WERI-Rb-1 (cell line): ENCODE measurements at regions not wholly inside any gene's neighbourhood (a gene's known extent, or its start where the extent isn't known, plus 50 kb on each side); places are given as distances from the start of the nearest gene placed in this dataset.

Experiments
- DNase-seq: peaks from one replicate; pipeline ENCODE4 v3.0.0-alpha.2; 2020
- H3K27ac ChIP-seq: fragments of 250-450 bp; sonication (Bioruptor Pico); 2 replicates; pipeline ENCODE4 v1.5.1; 2020; ENCODE audit warnings: mild to moderate bottlenecking, moderate library complexity
- H3K27me3 ChIP-seq: fragments of 250-450 bp; sonication (Bioruptor Pico); 2 replicates; pipeline ENCODE4 v1.5.1; 2021; ENCODE audit warnings: mild to moderate bottlenecking, low read depth, moderate library complexity; ENCODE audit not compliant: insufficient read depth, severe bottlenecking
- H3K36me3 ChIP-seq: fragments of 250-450 bp; sonication (Bioruptor Pico); 2 replicates; pipeline ENCODE4 v1.5.1; 2020; ENCODE audit warnings: mild to moderate bottlenecking, moderate library complexity
- H3K4me3 ChIP-seq: 2 replicates; pipeline ENCODE4 v1.5.1; 2011; ENCODE audit warnings: low read depth, mild to moderate bottlenecking, control low read depth, low read length
- H3K9me3 ChIP-seq: fragments of 250-450 bp; sonication (Bioruptor Pico); 2 replicates; pipeline ENCODE4 v1.5.1; 2021; ENCODE audit warnings: mild to moderate bottlenecking, moderate library complexity; ENCODE audit not compliant: severe bottlenecking
- CTCF ChIP-seq: IDR thresholded peaks from 2 replicates; pipeline ENCODE4 v1.5.1; 2011; ENCODE audit warnings: low read depth, mild to moderate bottlenecking, control low read depth, inconsistent platforms, low read length

GRCh38 chr2:184336688-184337087 lies 261.6 kb upstream of the ZNF804A start:
- Histone ChIP-seq H3K9me3 (no peaks in the 10 kb centered on the region), H3K4me3 (no peak overlapping the region), H3K27ac (no peak overlapping the region), H3K36me3 (no peaks in the 10 kb centered on the region), H3K27me3 (no peaks in the 10 kb centered on the region)
- no peak for TF ChIP-seq CTCF
- no peak for DNase-seq

GRCh38 chr2:184338771-184339170 lies 259.6 kb upstream of the ZNF804A start:
- Histone ChIP-seq H3K4me3 (no peak overlapping the region), H3K27me3 (no peaks in the 10 kb centered on the region)
- no peak for TF ChIP-seq CTCF

GRCh38 chr2:184339966-184340365 lies 258.4 kb upstream of the ZNF804A start:
- TF ChIP-seq CTCF = no peak
- Histone ChIP-seq H3K27ac (no peak overlapping the region), H3K9me3 (no peaks in the 10 kb centered on the region), H3K4me3 (no peak overlapping the region), H3K27me3 (no peaks in the 10 kb centered on the region), H3K36me3 (no peaks in the 10 kb centered on the region)
- no peak for DNase-seq

More at GRCh38 chr2:184338771-184339170, 259.6 kb upstream of the ZNF804A start:
- DNase-seq = no peak
- Histone ChIP-seq H3K36me3 (no peaks in the 10 kb centered on the region), H3K9me3 (no peaks in the 10 kb centered on the region), H3K27ac (no peak overlapping the region)

- no peak for TF ChIP-seq CTCF
- DNase-seq = no peak
- H3K27me3 ChIP-seq = no peaks in the 10 kb centered on the region
- H3K9me3 ChIP-seq = no peaks in the 10 kb centered on the region
- H3K36me3 ChIP-seq = no peaks in the 10 kb centered on the region
- no peak overlapping the region for H3K4me3 ChIP-seq
- no peak overlapping the region for H3K27ac ChIP-seq
Observed at GRCh38 chr2:184346338-184346862, 251.9 kb upstream of the ZNF804A start.

- no peak for TF ChIP-seq CTCF
- Histone ChIP-seq H3K4me3 (no peak overlapping the region), H3K9me3 (no peaks in the 10 kb centered on the region), H3K36me3 (no peaks in the 10 kb centered on the region), H3K27me3 (no peaks in the 10 kb centered on the region), H3K27ac (no peak overlapping the region)
- DNase-seq = no peak
Observed at GRCh38 chr2:184351126-184351525, 247.2 kb upstream of the ZNF804A start.

GRCh38 chr2:184357033-184357432 lies 241.3 kb upstream of the ZNF804A start:
- no peak for TF ChIP-seq CTCF
- Histone ChIP-seq H3K36me3 (no peaks in the 10 kb centered on the region), H3K27ac (no peak overlapping the region), H3K27me3 (no peaks in the 10 kb centered on the region), H3K4me3 (no peak overlapping the region), H3K9me3 (no peaks in the 10 kb centered on the region)
- DNase-seq = no peak
